H1 (cell line): ENCODE measurements at regions not wholly inside any gene's neighbourhood (a gene's known extent, or its start where the extent isn't known, plus 50 kb on each side); places are given as distances from the start of the nearest gene placed in this dataset.

Experiments used
- CHD2 ChIP-seq: IDR thresholded peaks from 2 replicates; pipeline ENCODE4 v1.6.1; 2012; ENCODE audit warnings: low read length, improper control_type of control experiment
- POLR2A ChIP-seq, 2 experiments: IDR thresholded peaks; 1 replicate in 1 of 2; 2 replicates in 1 of 2; pipeline ENCODE4 v1.6.1; 2011; ENCODE audit warnings: low read depth in 2 of 2, low read length in 2 of 2, mild to moderate bottlenecking in 2 of 2; ENCODE audit errors: control extremely low read depth in 1 of 2
- SP1 ChIP-seq: IDR thresholded peaks from 2 replicates; pipeline ENCODE4 v1.6.1; 2011; ENCODE audit warnings: low read depth, low read length
- TAF1 ChIP-seq: IDR thresholded peaks from 2 replicates; pipeline ENCODE4 v1.6.1; 2011; ENCODE audit warnings: mild to moderate bottlenecking, low read depth, low read length
- YY1 ChIP-seq: IDR thresholded peaks from 2 replicates; pipeline ENCODE4 v1.6.1; 2011; ENCODE audit warnings: low read depth, mild to moderate bottlenecking, low read length
- TF ChIP-seq, protein P1 (sequence below), 3 experiments: IDR thresholded peaks; 1 replicate in 2 of 3; 2 replicates in 1 of 3; pipeline versions ENCODE4 v1.5.1 to v1.6.1; 2011; ENCODE audit warnings: low read length in 3 of 3, mild to moderate bottlenecking in 3 of 3, inconsistent platforms in 2 of 3, low read depth in 1 of 3, moderate library complexity in 1 of 3; ENCODE audit not compliant: insufficient read depth in 1 of 3; ENCODE audit errors: control extremely low read depth in 1 of 3

DNA sequence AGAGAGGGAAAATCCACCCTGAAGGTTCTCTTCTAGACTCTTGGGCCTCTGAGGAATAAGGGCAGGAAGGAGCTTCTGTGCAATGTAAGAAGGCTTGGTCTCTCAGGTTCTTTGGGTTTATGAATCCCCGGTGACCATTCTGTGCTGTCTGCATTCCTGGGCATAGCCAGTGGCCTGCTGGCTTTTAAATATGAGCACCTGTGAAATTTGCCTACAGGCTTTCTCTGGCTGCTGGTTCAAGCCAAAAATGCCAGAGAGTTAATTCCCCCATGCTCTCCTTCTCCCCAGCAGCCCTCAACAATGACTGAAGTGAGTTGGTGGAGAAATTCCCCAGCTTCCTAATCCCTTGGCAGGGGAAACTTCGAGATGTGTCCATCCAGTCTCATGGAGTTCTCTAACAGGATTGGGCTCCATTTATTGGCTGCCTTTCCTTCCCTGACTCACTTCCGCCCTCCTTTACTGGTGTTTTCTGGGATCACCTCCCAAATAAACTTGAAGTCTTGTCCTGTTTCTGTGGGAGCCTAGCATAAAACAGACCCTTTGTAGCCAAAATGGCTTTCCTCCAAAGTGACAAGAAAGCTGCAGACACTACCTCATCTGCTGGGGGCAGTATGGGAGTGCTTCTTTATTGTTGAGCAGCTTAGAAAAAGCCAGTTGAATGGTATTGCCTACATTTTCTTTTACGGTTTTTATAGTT lies 179.4 kb upstream of the CASK start:
- TF ChIP-seq SP1 (no peak), CHD2 (no peak), YY1 (no peak), POLR2A (IDR thresholded peaks at IDR 0.05; ENCODE audit: control extremely low read depth in 1 of 2, low read depth in 2 of 2, low read length in 2 of 2) (no peak), TAF1 (no peak)
- TF ChIP-seq, protein P1, sequence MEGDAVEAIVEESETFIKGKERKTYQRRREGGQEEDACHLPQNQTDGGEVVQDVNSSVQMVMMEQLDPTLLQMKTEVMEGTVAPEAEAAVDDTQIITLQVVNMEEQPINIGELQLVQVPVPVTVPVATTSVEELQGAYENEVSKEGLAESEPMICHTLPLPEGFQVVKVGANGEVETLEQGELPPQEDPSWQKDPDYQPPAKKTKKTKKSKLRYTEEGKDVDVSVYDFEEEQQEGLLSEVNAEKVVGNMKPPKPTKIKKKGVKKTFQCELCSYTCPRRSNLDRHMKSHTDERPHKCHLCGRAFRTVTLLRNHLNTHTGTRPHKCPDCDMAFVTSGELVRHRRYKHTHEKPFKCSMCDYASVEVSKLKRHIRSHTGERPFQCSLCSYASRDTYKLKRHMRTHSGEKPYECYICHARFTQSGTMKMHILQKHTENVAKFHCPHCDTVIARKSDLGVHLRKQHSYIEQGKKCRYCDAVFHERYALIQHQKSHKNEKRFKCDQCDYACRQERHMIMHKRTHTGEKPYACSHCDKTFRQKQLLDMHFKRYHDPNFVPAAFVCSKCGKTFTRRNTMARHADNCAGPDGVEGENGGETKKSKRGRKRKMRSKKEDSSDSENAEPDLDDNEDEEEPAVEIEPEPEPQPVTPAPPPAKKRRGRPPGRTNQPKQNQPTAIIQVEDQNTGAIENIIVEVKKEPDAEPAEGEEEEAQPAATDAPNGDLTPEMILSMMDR (IDR thresholded peaks at IDR 0.05; ENCODE audit: control extremely low read depth in 1 of 3, insufficient read depth in 1 of 3, low read depth in 1 of 3, low read length in 3 of 3) = no peak
